GM11168 (cell line): ENCODE measurements at regions not wholly inside any gene's neighbourhood (a gene's known extent, or its start where the extent isn't known, plus 50 kb on each side); places are given as distances from the start of the nearest gene placed in this dataset.

Experiments
- in situ Hi-C: fragments of 300-500 bp; cut with MboI; formaldehyde crosslinking; loops from one replicate; pipeline ENCODE4 v1.12.0; 2022; ENCODE audit warnings: low sequenced_read_pairs; ENCODE audit not compliant: unreplicated experiment

DNA sequence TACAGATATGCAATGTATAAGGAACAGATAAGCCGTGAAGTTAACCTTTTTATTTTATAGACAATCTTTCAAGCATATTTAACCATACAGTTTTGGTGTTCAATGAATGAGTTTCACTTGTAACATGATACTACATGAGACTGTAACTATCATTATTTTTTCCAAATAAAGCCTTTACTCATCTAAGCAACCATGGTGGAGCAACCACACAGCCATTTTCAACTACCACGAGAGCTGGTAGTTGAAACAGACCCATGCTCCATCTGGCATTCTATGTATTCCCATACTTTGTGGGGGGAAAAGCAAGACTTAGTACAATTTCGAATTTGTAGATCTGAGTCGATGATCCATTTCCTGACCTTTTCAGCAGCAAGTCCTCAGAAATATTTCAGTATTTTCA lies 159.3 kb upstream of the RND3 start:
- in situ Hi-C loops = no loop called here

DNA sequence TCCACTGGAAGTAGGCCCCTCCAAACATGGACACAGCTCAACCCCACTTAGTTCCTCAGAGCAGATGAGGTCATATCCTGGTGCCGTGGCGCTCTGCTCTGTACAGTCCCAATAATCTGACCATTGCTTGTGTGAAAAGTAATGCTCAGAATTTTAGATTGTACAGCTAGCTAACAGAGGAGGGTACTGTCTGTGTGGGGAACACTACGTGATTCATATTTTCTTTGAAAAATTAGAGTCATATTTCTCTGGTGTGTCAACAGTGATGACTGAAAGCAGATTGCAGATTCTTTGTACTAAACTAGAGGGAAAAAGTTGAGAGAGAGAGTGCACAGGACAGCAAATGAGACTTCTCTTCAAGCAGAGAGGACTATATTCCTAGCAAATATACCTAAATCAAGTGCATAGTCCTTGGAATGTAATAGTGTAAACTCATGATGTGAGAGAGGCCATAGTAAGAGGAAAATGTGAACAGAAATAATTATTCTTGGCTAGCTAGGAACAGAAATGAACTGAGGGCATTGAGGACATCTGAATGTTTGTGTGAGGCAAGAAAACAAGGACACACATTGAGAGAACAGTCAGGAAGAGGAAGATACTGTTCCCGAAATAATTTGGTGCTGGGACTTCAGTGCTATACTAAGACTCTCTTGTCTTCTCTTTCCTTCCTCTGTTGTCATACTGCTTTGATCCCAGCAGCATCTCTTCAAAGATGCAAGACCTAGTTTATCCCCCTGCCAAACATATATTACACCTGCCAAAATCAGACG lies 157.0 kb upstream of the RND3 start:
- in situ Hi-C loops = no loop called here

DNA sequence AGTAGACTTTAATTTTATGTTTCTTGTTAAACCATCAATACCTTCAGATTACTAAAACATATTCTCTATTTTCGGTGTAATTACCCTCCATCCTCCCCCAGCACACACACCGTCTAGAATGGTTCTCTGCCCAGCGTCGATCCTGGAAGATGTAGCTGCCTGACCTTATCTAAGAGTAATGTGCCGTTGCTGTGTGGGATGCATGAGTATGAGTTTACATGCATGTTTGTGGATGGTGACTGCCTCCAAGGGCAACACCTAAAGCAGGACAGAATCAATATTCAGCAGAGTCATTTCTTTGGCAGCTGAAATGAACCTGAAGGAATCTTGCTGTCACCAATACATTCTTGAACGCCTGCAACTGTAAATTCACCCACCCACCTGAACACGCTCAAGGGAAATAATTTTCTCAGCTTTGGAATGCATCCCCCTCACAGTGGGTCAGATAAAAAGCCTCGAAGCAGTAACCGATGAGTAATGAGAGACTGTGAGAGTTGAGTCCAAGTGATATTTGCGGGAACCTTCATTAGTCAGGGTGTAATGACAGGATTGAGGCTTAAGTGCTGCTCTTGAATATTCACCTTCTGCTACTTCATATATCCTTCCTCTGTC lies 155.8 kb upstream of the RND3 start:
- in situ Hi-C loops = no loop called here

DNA sequence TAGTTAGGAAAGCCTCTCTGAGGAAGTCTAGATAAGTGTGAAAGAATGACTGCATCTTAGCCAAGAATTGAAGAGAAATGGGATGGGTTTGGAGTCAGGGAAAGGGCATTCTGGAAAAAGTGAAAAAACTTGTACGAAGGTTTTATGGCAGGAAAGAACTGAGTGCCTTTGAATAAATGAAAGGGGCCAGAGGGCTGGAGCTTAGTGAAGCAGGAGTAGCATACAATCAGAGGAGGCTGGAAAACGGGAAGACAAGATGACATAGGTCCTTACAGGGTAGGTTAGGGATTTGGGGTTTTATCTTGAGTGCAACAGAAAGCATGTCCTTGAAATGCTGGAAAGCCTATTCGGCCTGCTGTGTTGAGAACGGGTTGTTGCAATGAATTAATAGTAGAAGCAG lies 152.6 kb upstream of the RND3 start:
- in situ Hi-C loops = no loop called here

DNA sequence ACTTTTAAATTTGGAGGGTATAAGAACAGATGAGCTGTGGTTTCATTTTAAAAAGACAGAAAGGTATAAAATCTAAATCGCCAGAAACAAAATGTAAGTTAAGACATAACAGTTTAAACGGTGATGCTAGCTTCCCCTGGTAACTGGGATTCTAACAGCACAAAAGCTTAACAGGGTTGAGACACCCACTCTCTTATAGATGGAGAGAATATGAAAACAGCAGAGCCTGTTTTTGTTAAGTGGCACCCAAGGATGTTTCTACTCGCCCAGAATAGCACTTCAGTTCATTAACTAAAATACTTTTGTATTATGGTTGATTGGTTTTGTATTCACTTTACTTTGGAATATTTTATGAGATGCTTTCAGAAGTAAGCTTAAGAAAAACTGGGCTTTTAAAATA lies 151.9 kb upstream of the RND3 start:
- in situ Hi-C loops = no loop called here

DNA sequence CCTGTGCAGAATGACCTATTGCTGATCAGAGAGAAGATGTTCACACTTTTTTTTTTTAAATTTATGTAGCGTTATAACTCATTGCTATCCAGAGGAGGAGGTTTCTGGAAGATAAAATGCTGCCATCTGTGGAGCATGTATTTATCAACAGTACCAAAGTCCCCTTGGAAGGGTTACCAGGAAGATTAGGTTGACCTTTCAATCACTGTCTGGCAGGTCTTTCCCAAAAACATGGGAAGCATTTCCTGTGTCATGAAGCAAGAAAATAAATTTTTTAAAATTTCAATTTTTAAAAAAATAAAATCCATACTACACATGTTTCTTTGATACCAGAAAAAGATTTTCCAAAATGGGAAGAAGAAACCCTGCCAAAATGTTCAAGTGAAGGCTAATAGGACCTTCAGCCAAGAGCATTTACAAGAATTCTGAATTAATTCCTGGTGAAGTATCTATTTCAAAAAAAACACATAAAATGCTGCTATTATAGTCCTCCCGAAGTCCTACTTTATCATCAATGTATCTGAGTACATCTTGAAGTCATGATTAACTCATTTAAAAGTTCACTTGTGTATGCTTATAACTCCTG lies 143.9 kb upstream of the RND3 start:
- in situ Hi-C loops = no loop called here

DNA sequence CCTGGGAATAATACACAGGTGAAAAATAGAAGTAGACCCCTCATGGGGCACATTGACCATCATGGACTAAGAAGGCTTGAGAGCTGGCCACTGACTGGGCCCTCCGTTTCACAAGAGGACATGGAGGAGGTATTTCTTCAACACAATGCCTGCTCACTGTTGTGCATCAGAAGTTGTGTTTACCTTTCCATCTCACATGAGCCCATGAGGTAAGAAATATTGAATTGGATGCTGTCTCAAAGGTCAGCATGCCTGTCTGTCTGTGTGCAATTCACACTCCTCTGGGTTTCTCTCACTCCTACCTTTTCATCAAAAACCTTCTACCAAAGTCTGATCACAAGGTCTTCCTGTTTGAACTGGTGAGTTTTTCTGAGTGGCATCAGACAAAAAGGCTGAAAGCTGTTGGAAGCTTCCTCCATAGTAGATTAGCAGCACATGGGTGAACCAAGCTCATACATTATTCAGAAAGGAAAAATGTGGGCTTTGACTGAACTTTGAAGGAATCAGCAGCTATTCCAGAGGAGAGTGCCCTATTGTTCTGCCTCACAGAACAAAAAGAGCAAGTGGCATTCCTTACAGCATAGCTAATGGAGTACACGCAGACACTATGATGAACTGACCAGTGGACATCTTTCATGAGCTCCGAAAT lies 143.2 kb upstream of the RND3 start:
- in situ Hi-C loops = no loop called here

DNA sequence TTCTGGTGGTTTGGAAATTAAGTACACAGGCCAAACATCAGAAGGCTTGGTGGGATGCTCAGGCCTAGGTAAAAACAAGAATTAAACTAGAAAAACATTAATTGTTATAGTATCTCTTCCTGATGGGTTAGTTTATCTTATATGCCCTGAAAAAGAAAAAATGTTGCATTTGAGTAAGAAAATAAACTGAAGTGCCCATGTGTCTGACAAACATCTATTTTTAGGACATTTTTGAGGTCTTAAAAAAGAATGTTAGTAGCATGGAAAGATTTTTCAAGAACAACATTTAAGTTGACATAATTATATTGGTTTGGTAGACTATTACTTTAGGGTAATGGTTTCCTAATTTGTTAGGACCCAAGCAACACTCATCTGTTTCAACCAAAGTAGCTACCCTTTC lies 140.1 kb upstream of the RND3 start:
- in situ Hi-C loops = no loop called here

DNA sequence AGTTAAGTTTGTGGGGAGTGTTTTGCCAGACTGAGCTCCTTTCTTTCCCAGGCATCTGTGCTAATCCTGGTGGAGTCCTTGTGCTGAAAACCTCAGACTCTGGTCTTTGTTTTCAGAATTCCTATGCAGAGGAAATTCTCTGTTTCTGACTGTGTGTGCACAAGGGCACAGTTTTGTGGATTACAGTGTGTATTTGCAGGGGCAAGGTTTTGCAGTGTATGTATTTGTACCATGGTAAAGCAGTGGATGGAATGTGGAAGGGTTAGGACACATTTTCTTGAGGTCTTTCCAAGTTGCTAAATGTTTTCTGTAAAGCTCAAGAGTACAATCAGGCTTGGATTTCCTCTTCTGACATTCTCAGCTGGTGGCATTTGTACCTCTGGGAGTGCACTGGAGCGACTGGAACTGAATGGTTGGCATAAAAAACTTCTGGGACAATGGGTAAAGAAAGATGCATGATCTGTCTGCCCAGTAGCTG lies 139.5 kb upstream of the RND3 start:
- in situ Hi-C loops = no loop called here

DNA sequence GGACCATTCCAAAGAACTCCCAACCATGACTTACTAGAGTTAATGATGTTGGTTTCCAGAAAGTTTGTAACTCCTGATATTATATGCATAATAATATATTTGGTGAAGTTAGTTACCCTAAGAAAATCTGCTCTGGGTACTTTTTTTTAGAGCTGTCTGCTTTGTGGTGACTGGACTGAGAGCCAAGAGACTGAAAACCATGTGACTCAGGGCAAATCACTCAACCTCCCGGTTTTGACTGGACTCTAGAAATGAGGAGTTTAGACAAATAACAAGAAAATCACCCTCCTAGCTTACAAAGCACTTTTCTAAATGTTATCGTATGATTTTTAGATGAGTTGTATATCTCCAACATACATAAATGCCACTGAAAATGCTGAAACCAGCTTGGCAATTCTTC lies 138.3 kb upstream of the RND3 start:
- in situ Hi-C loops = no loop called here

DNA sequence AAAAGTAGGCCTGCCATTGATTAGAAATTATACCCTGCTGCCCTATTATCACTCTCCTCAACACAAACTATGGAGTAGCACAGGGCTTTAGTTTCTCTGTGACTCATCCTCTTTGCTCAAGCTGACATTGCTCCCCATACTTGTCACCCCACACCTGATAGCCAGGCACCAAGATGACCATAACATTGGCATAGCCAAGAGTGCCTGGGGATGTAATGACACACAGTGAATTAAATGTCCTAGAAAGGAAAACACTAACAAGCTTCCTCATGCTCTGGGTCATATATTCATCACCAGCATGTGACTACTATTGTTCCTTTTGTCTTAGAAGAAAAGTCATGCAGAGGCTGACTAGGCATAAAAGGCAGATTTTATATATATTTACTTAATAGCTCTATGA lies 137.8 kb upstream of the RND3 start:
- in situ Hi-C loops = no loop called here

DNA sequence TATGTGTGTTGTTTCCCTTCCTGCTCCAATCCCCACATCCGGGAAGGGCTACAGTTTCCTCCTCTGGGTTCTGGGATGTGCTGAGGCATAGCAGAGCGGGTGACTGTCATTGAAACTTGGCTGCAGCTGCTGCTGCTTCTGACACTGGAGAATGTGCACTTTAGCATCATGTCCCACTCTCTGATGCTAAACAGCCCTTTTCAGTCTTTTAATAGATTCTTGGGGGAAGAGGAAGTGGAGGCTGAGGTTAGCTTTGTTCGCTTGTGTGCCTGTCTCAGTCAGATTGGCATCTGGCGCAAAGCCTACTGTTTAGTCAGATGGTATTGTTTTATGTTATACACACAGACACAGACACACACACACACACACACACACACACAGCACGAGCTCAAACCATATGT lies 136.5 kb upstream of the RND3 start:
- in situ Hi-C loops = loop anchor here (25.0 kb wide), 1 partner anchor 512 kb away; no protein-coding TSS in a partner anchor

DNA sequence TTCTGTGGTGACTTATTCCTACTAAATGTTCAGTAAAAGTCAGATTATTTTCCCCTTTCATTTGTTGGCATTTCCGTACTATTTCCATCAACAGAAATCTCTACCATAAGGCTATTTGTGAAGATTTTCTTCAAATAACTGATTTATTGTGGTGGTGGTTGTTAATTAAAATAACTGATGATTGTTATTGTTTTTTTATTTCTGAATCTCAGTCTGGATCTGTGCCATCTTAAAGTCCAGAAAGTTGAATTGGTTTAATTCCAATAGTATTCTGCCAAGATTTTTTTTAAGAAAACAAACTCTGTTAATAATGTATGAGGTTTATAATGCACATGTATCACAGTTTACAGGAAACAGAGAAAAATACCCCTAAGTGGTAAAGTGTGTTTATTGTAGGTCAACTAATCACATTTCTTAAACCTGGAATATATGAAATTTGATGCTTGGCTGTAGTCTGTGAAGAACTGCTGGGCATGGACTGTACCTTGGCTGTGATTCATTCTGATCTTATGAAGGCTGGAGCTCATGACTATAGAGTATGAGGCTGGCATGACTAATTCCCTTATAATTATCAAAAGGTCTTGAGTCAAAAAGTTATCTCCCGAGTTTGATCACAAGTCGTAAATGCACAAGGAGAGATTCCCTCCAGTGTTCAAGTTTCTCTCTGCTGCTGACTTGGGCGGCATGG lies 134.2 kb upstream of the RND3 start:
- in situ Hi-C loops = loop anchor here (25.0 kb wide), 1 partner anchor 509 kb away; no protein-coding TSS in a partner anchor

DNA sequence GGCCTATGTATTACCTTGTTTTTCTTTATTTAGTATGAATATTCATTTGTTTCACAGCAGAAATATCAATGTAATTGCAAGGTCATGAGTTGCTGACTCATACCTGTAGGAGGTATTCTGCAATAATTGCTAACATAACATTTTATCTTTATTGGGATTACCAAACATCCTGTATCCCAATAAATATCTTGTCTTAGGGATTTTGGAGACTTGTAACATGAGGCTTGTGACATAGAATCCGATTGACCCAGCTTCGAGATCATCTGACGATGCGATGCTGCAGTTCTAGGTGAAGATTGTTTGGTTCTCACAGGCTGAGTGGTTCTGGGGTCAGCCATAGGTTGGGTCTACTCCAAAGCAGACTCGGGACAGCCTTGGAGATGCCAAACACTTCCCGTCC lies 133.4 kb upstream of the RND3 start:
- in situ Hi-C loops = loop anchor here (25.0 kb wide), 1 partner anchor 509 kb away; no protein-coding TSS in a partner anchor

DNA sequence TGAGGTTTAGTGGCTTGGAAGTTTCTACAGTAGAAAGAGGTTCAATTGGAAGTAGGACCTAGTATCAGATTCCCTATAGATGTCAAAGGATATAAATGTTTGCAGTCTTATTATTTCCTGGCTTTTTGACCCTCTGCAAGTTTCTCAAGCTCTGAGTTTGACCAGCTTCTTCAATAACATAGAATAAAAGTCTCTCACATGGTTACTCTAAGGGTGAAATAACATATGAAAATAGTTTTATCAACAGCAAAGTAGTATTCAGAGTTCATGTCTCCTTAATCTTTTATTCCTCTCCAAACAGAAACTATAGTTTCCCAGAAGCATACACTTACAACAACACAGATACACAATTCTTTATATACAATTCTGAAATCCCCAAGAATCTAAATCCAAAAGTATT lies 132.9 kb upstream of the RND3 start:
- in situ Hi-C loops = loop anchor here (25.0 kb wide), 1 partner anchor 508 kb away; no protein-coding TSS in a partner anchor

DNA sequence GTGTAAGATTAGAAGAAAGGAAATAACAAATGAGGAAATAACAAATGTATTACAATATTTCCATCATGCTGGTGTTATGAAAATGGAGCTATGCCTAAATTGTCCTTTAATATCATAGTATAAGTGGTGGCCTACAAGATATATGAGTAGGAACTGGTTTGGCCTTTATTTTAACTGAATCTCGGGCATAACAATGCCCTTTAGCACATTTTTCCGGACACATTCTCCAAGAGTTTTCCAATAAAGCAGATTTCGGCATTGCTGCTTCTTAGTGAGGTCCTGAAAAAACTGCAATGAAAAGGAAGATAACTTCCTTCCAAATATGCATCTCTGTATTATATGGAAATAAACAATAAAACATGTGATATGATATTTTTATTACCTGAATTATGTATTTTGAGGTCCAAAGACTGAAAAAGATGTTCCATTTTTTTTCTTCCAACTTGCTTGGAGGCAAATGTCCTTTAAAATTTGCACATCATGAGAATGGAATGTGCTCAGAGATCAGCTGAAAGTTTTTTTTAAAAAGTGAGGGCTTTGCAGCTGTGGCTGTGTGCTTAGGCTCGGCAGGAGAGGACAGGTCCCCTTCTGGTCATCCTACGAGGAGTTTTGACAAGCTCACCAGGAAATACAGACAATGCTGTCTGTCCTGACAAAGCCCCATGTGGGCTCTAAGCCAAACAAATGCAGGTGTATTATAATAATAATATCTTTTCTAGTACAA lies 132.3 kb upstream of the RND3 start:
- in situ Hi-C loops = loop anchor here (25.0 kb wide), 1 partner anchor 507 kb away; no protein-coding TSS in a partner anchor

DNA sequence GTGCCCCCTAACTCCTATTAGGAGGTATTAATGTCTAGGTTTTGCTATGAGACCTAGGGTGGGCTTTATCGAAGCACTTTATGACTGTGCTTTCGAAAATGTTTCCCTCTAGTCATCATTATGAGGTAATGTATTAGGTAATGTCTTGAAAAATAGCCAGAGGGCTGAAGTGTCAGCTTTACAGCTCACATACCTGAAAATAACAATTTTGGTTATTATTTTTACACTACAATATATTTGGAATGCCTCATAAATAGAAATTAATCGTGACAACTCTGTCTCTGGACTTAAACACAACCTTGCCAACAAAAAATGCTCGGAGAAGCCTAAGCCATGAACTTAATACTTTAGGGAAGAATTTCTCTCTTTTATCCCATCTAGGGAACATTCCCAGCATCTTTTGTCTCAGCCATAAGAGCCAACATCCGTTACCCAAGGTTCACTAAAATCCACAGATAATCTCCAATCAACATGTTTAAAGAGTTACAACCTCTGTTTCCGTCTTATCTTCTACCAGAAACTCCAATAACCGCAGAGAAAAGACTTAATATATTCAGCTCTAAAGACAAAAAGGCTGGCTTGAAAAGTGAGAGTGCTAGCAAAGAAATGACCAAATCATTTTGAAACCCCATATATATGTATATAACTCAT lies 130.9 kb upstream of the RND3 start:
- in situ Hi-C loops = loop anchor here (25.0 kb wide), 1 partner anchor 506 kb away; no protein-coding TSS in a partner anchor

DNA sequence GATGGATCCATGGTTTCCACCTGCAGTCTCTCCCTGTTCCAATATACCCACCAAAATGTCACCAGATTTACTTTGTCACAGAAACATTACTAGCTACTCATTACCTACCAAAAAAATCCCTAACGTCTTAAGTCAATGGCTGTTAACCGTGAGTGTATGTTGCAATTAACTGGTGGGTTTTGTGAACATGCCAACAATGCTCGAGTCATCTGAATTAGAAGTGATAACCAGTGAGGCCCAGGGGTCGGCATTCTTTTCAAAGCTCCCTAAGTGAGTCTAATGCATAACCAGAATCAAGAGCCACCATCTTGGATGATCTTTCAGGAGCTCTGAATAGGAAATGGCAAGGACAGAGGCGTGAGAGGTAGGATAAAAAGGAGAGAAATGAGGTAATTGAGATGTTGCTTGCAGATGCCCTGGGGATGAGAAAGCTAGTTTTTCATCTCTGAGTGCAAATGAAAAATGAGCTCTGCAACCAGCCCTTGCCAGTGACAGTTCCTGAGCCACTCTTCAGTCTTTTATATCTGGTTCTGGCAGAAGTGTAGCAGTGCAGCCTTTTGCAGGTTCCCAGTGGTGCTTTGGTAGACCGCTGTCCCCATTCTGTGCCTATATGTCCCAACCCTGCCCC lies 130.0 kb upstream of the RND3 start:
- in situ Hi-C loops = loop anchor here (25.0 kb wide), 1 partner anchor 505 kb away; no protein-coding TSS in a partner anchor
